GM21825 (cell line): ENCODE measurements at regions not wholly inside any gene's neighbourhood (a gene's known extent, or its start where the extent isn't known, plus 50 kb on each side); places are given as distances from the start of the nearest gene placed in this dataset.

ENCODE experiments used
- ATAC-seq: cut with Tn5 transposase; IDR thresholded peaks from one replicate; pipeline ENCODE4 v1.9.1; 2021; ENCODE audit warnings: mild to moderate bottlenecking, moderate library complexity; ENCODE audit not compliant: unreplicated experiment

DNA sequence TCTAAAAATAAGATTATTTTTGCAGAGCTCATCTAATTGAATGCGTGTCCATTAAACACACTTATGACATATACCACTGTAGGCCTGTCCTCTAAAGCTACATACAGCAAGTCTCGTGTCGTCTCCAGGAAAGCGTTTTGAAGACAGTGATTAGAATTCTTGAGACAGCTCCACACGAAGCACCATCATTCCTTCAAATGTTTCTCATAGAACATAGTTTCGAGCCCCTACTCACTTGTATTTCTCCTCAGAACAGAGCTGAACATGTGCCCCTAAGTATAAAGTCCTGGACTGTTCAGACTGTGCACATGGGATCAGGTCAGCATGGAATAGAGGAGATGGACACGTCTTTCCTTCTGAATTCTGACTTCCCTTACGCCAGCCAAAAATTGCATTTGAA is 64.5 kb upstream of the HMGA2 start:
- no peak for ATAC-seq

- no peak for ATAC-seq
Measured at GRCh38 chr12:65761301-65761700, 63.0 kb upstream of the HMGA2 start.

- ATAC-seq, result no peak
Measured at GRCh38 chr12:65764325-65764724, 60.0 kb upstream of the HMGA2 start.

DNA sequence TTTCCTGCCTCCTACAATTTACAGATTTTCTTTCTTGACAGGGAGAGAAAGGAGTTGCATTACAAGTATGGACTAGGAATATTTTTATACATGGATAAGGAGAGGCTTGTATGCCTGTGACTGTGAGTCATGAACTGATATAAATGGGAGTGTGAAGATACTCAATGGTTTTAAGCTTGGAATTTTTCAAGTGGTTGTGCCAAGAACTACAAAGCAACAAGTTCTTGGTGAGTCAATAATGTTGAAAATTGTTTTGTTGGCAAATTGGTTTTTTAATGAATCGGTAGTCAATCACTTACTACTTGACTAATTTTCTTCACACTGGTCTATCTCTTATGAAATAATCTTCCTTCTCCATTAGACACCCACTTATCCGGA is 58.9 kb upstream of the HMGA2 start:
- ATAC-seq, result no peak

DNA sequence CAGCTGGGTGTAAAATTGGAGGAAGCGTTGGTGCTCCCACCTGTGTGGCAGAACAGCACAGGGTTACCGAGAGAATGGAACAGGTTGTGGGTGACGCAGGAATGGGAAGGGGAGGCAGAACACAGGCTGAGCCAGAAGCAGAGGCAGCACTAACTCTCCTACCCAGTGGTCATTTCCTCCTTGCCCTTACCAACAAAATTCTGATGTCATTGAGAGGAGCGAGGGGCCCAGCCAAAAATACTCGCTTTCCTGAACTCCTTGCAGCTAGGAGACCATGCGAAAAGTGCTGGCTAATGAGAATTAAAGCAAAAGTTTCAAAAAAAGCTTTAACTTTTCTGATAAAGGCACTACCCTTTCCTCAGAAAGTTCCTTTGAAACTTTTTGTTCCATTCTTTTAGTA is 54.4 kb upstream of the HMGA2 start:
- no peak for ATAC-seq
